RWPE1 (cell line): ENCODE measurements at regions not wholly inside any gene's neighbourhood (a gene's known extent, or its start where the extent isn't known, plus 50 kb on each side); places are given as distances from the start of the nearest gene placed in this dataset.
"Not testable (repeated sequence)": the region's sequence is repeated elsewhere in the genome, so short reads cannot be mapped to it uniquely, and the experiment has no call there.

Experiments
- CTCF ChIA-PET: fragments of 350-600 bp; sonication (Branson Sonifier 250); formaldehyde crosslinking; extraction: SDS; loops from one replicate; lab custom pipeline; 2021; lab: Yijun Ruan, JAX
- POLR2A ChIA-PET: fragments of 400-600 bp; formaldehyde crosslinking; extraction: SDS; loops from one replicate; lab custom pipeline; 2020; ENCODE audit warnings: antibody characterized with exemption; ENCODE audit not compliant: low non-redundant PET; lab: Yijun Ruan, JAX
- DNase-seq: peaks from one replicate; pipeline ENCODE4 v3.0.0; 2012; ENCODE audit warnings: low spot score
- H3K27ac ChIP-seq: fragments of 450-650 bp; 2 replicates; pipeline ENCODE4 v1.5.1; 2017
- CTCF ChIP-seq: fragments of 450-650 bp; conservative IDR thresholded peaks from 2 replicates; pipeline ENCODE4 v1.5.1; 2017; ENCODE audit warnings: low read depth, mild to moderate bottlenecking

DNA sequence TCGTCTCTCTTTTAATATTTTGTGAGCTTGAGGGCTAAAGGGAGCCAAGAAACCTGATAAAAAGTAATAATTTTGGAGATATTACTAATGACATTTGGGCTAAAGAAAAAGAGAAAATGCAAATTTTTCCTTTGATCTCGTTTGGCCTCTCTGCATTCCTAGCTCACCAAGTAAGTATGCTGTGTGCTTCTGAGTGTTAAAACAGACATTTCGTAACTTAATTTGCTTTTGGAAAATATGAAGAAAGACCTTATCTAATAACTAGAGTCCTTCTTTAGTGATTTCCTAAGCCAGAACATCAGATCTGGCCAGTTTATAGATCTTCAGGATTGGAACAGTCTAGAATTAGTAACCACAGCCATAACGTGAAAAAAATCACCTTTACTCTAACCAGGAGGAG lies 872.9 kb upstream of the SLC35B3 start:
- H3K27ac ChIP-seq = no peak overlapping the region
- ChIA-PET CTCF (interaction anchor here (0.7 kb wide), 1 partner anchor 43 kb away, joined by 4 read pairs; no protein-coding TSS in a partner anchor), POLR2A (no interaction called here)
- TF ChIP-seq CTCF = no peak
- DNase-seq = no peak

- H3K27ac ChIP-seq = no peak overlapping the region
- ChIA-PET CTCF (interaction anchor here (0.7 kb wide), 1 partner anchor 42 kb away, joined by 4 read pairs; no protein-coding TSS in a partner anchor), POLR2A (no interaction called here)
- no peak for TF ChIP-seq CTCF
- no peak for DNase-seq
These were observed 872.4 kb upstream of the SLC35B3 start for GRCh38 chr6:9307786-9308185.

- H3K27ac ChIP-seq = no peak overlapping the region
- ChIA-PET CTCF (no interaction called here), POLR2A (no interaction called here)
- DNase-seq = no peak
- no peak for TF ChIP-seq CTCF
These were observed 871.8 kb upstream of the SLC35B3 start for GRCh38 chr6:9307187-9307586.

DNA sequence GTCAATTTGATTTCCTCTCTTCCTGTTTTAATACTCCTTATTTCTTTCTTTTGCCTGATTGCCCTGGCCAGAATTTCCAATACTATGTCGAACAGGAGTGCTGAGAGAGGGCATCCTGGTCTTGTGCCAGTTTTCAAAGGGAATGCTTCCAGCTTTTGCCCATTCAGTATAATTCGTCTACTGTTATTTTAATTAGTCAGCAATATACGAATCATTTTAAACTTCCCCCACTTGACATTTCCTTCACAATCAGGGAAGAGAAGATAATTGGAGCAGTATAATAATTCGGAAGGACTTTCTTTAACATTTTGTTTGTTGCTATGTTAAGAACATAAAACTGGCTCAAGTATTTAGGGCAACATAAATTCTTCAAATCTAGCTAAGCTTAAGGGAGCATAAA lies 860.3 kb upstream of the SLC35B3 start:
- no peak for DNase-seq
- ChIA-PET POLR2A (no interaction called here), CTCF (interaction anchor here (0.6 to 0.7 kb wide), 2 partner anchors 20 to 325 kb away, joined by 3 to 5 read pairs; no protein-coding TSS in a partner anchor)
- no peak for TF ChIP-seq CTCF
- no peak overlapping the region for H3K27ac ChIP-seq

GRCh38 chr6:9292975-9293374 lies 857.6 kb upstream of the SLC35B3 start:
- H3K27ac ChIP-seq = no peak overlapping the region
- ChIA-PET CTCF (interaction anchor here (0.5 to 0.6 kb wide), 2 partner anchors 170 to 1565 kb away, joined by 3 to 4 read pairs; no protein-coding TSS in a partner anchor), POLR2A (no interaction called here)
- TF ChIP-seq CTCF = no peak
- no peak for DNase-seq

DNA sequence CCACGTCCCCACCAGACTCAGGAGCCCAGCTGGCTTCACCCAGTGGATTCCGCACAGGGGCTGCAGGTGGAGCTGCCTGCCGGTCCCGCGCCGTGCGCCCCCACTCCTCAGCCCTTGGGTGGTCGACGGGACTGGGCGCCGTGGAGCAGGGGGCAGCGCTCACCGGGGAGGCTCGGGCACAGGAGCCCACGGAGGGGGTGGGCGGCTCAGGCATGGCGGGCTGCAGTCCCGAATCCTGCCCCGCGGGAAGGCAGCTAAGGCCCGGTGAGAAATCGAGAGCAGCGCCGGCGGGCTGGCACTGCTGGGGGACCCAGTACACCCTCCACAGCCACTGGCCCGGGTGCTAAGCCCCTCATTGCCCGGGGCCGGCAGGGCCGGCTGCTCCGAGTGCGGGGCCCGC lies 855.0 kb upstream of the SLC35B3 start:
- POLR2A ChIA-PET, H3K27ac ChIP-seq, CTCF ChIA-PET, DNase-seq: not testable (repeated sequence)

- CTCF ChIA-PET = interaction anchor here (0.5 kb wide), 1 partner anchor 625 kb away, joined by 6 read pairs; no protein-coding TSS in a partner anchor
- no peak overlapping the region for H3K27ac ChIP-seq
- TF ChIP-seq CTCF = no peak
- DNase-seq = no peak
- POLR2A ChIA-PET = no interaction called here
These were observed 837.3 kb upstream of the SLC35B3 start for GRCh38 chr6:9272671-9273070.
